ENCODE measurements at regions not wholly inside any gene's neighbourhood (a gene's known extent, or its start where the extent isn't known, plus 50 kb on each side); places are given as distances from the start of the nearest gene placed in this dataset.
"Not testable (repeated sequence)": the region's sequence is repeated elsewhere in the genome, so short reads cannot be mapped to it uniquely, and the experiment has no call there.

DNA sequence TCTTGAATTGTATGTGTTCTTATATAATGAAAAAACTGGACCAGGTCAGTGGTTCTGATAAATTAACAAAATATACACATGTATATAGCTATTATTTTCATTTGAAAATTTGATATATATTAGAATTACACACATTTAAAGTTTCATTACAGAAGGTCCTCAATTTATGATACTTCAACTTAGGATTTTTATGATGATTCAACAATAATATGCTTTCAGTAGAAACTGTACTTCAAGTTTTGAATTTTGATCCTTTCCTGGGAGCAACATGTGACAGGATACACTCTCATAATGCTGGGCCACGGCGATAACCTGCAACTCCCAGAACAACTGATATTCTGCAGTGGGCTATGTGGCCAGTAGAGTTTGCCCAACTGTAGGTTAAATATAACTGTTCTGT is 344.7 kb downstream of the TAF11L14 start:
- TF ChIP-seq, protein P1, sequence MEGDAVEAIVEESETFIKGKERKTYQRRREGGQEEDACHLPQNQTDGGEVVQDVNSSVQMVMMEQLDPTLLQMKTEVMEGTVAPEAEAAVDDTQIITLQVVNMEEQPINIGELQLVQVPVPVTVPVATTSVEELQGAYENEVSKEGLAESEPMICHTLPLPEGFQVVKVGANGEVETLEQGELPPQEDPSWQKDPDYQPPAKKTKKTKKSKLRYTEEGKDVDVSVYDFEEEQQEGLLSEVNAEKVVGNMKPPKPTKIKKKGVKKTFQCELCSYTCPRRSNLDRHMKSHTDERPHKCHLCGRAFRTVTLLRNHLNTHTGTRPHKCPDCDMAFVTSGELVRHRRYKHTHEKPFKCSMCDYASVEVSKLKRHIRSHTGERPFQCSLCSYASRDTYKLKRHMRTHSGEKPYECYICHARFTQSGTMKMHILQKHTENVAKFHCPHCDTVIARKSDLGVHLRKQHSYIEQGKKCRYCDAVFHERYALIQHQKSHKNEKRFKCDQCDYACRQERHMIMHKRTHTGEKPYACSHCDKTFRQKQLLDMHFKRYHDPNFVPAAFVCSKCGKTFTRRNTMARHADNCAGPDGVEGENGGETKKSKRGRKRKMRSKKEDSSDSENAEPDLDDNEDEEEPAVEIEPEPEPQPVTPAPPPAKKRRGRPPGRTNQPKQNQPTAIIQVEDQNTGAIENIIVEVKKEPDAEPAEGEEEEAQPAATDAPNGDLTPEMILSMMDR (IDR thresholded peaks at IDR 0.05; ENCODE audit: unreplicated experiment), result no peak
- Mint-ChIP-seq H3K4me3 (ENCODE audit: low read depth) (no peak overlapping the region), H3K9me3 (ENCODE audit: low read depth) (no peaks in the 10 kb centered on the region), H3K36me3 (ENCODE audit: insufficient read depth) (no peaks in the 10 kb centered on the region), H3K4me1 (ENCODE audit: low read depth) (no peaks in the 10 kb centered on the region), H3K27ac (no peak overlapping the region), H3K27me3 (no peaks in the 10 kb centered on the region)
- no peak for DNase-seq (ENCODE audit: low spot score, unreplicated experiment)

DNA sequence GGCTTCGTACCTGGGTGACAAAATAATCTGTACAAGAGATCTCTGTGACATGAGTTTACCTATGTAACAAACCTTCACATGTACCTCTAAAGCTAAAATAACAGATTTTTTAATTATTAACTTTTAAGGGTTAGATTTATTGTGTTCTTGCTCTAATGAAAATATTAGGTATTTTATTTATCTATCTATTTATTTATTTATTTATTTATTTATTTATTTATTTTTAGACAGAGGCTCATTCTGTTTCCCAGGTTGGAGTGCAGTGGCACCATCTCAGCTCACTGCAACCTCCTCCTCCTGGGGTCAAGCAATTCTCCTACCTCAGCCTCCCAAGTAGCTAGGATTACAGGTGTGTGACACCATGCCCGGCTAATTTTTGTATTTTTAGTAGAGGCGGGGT is 348.4 kb downstream of the TAF11L14 start:
- not testable (repeated sequence) for H3K27me3 Mint-ChIP-seq; H3K36me3 Mint-ChIP-seq (ENCODE audit: insufficient read depth); H3K9me3 Mint-ChIP-seq (ENCODE audit: low read depth); H3K4me1 Mint-ChIP-seq (ENCODE audit: low read depth); H3K27ac Mint-ChIP-seq; H3K4me3 Mint-ChIP-seq (ENCODE audit: low read depth); DNase-seq (ENCODE audit: low spot score, unreplicated experiment)

DNA sequence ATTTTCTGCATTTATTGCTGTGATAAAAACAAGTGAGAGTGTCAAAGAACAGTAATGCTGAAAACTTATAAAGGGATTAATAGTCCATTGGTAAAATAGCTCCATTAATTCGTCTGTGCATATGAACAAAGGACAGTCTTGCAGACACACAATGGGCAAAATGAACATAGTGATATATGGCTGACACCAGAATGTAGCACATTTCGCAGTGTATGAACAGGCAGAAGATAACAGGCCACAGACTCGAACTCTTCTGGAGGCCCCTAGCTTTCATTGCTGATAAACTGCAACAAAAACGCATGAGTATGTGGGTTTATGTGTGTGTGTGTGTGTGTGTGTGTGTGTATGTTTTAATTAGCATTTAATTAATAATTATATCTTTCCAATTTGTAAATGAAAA is 354.8 kb downstream of the TAF11L14 start:
- no peaks in the 10 kb centered on the region for H3K36me3 Mint-ChIP-seq (ENCODE audit: insufficient read depth)
- H3K4me1 Mint-ChIP-seq (ENCODE audit: low read depth), result peaks cover 3% of the 10 kb centered on the region
- TF ChIP-seq, protein P1 (IDR thresholded peaks at IDR 0.05; ENCODE audit: unreplicated experiment), result no peak
- no peak overlapping the region for H3K27ac Mint-ChIP-seq
- no peak for DNase-seq (ENCODE audit: low spot score, unreplicated experiment)
- H3K9me3 Mint-ChIP-seq (ENCODE audit: low read depth), result no peaks in the 10 kb centered on the region
- H3K4me3 Mint-ChIP-seq (ENCODE audit: low read depth), result no peak overlapping the region
- H3K27me3 Mint-ChIP-seq, result no peaks in the 10 kb centered on the region

- no peaks in the 10 kb centered on the region for H3K27me3 Mint-ChIP-seq
- H3K4me3 Mint-ChIP-seq (ENCODE audit: low read depth), result no peak overlapping the region
- no peak overlapping the region for H3K27ac Mint-ChIP-seq
- peaks cover 1% of the 10 kb centered on the region for H3K4me1 Mint-ChIP-seq (ENCODE audit: low read depth)
- no peaks in the 10 kb centered on the region for H3K9me3 Mint-ChIP-seq (ENCODE audit: low read depth)
- TF ChIP-seq, protein P1 (IDR thresholded peaks at IDR 0.05; ENCODE audit: unreplicated experiment), result no peak
- DNase-seq (ENCODE audit: low spot score, unreplicated experiment), result no peak
- H3K36me3 Mint-ChIP-seq (ENCODE audit: insufficient read depth), result no peaks in the 10 kb centered on the region
These were observed 355.6 kb downstream of the TAF11L14 start for GRCh38 chr5:17989567-17990563.

DNA sequence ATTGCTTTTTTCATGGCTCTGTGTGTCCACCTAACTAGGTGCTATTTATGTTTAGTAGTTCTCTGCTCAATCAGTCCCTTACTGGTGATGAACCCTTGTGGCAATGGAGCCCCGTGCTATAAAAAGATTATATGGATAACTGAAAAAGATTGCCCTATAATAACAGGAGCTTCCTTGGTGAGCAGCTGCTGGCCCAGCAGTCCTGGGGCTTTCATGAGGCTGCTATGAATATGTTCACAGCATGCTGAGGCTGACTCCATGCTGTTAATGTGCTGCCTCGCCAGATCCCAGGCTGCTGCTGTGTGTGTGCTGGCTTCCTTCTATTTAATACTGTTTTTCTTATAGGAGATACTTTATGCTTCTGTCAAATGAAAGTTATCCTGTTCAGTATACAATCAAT is 357.5 kb downstream of the TAF11L14 start:
- Mint-ChIP-seq H3K9me3 (ENCODE audit: low read depth) (no peaks in the 10 kb centered on the region), H3K27ac (peak overlapping the region; percentile 33), H3K27me3 (no peaks in the 10 kb centered on the region), H3K4me1 (ENCODE audit: low read depth) (peaks cover 1% of the 10 kb centered on the region), H3K36me3 (ENCODE audit: insufficient read depth) (no peaks in the 10 kb centered on the region), H3K4me3 (ENCODE audit: low read depth) (no peak overlapping the region)
- TF ChIP-seq, protein P1 (IDR thresholded peaks at IDR 0.05; ENCODE audit: unreplicated experiment), result no peak
- DNase-seq (ENCODE audit: low spot score, unreplicated experiment), result no peak

DNA sequence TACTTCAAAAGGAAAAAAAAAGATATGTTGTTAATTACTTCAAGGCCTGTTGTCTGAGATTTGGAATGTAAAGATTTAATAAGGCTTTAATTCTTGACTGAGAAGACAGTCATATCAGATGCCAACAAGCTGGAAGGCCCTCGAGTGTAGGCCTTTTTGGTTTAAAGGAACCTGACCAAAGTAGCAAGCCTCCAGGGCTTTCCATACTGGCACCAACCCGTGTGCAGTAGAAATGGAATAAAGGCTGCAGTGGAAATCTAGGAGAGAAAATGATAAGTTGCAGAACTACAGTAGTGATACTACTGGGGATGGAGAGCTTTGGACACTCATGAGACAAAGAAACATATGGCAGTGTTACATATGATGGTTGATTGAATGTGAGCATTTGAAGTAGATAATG is 358.0 kb downstream of the TAF11L14 start:
- Mint-ChIP-seq H3K27me3 (no peaks in the 10 kb centered on the region), H3K9me3 (ENCODE audit: low read depth) (no peaks in the 10 kb centered on the region), H3K4me3 (ENCODE audit: low read depth) (no peak overlapping the region), H3K4me1 (ENCODE audit: low read depth) (peaks cover 1% of the 10 kb centered on the region), H3K27ac (no peak overlapping the region), H3K36me3 (ENCODE audit: insufficient read depth) (no peaks in the 10 kb centered on the region)
- TF ChIP-seq, protein P1 (IDR thresholded peaks at IDR 0.05; ENCODE audit: unreplicated experiment), result no peak
- DNase-seq (ENCODE audit: low spot score, unreplicated experiment), result no peak

All from progenitor cell of endocrine pancreas (in vitro differentiated cells).